GM23338 (cell line): ENCODE measurements at regions not wholly inside any gene's neighbourhood (a gene's known extent, or its start where the extent isn't known, plus 50 kb on each side); places are given as distances from the start of the nearest gene placed in this dataset.

Source experiments
- ATAC-seq: fragments of 200-7000 bp; cut with Tn5 transposase; 3 replicates; pipeline ENCODE4 v1.9.1; 2020
- DNase-seq: peaks from one replicate; pipeline ENCODE4 v3.0.0-alpha.2; 2015; ENCODE audit warnings: low spot score
- H2AFZ ChIP-seq: fragments of 200-600 bp; sonication (generic); 2 replicates; pipeline ENCODE4 v1.8.0; 2016; ENCODE audit warnings: antibody characterized with exemption, mild to moderate bottlenecking, moderate library complexity
- H3F3A ChIP-seq: fragments of 200-600 bp; sonication (generic); replicated peaks from 2 replicates; pipeline ENCODE4 v1.8.0; 2017; ENCODE audit warnings: antibody characterized with exemption, mixed run types, low read depth
- H3K27ac ChIP-seq: fragments of 200-600 bp; sonication (generic); 2 replicates; pipeline ENCODE4 v1.6.1; 2016; ENCODE audit warnings: low read depth
- H3K27me3 ChIP-seq: fragments of 200-600 bp; sonication (generic); 2 replicates; pipeline ENCODE4 v1.8.0; 2016; ENCODE audit warnings: mild to moderate bottlenecking, mixed run types, moderate library complexity; ENCODE audit not compliant: insufficient read depth
- H3K36me3 ChIP-seq: fragments of 200-600 bp; sonication (generic); 2 replicates; pipeline ENCODE4 v1.8.0; 2016; ENCODE audit warnings: mild to moderate bottlenecking; ENCODE audit not compliant: insufficient read depth
- H3K4me1 ChIP-seq: fragments of 200-600 bp; sonication (generic); 2 replicates; pipeline ENCODE4 v1.8.0; 2016; ENCODE audit warnings: mild to moderate bottlenecking, moderate library complexity; ENCODE audit not compliant: insufficient read depth
- H3K4me2 ChIP-seq: fragments of 200-600 bp; sonication (generic); 2 replicates; pipeline ENCODE4 v1.7.1; 2017; ENCODE audit warnings: mixed run types
- H3K4me3 ChIP-seq: fragments of 200-600 bp; sonication (generic); 2 replicates; pipeline ENCODE4 v1.6.1; 2016; ENCODE audit warnings: mixed run types
- H3K79me2 ChIP-seq: fragments of 200-600 bp; sonication (generic); replicated peaks from 2 replicates; pipeline ENCODE4 v1.8.0; 2017; ENCODE audit warnings: mild to moderate bottlenecking; ENCODE audit not compliant: insufficient read depth
- H3K9me2 ChIP-seq: fragments of 200-600 bp; sonication (generic); 2 replicates; pipeline ENCODE4 v1.8.0; 2017; ENCODE audit not compliant: insufficient read depth
- H4K20me1 ChIP-seq: fragments of 200-600 bp; sonication (generic); replicated peaks from 2 replicates; pipeline ENCODE4 v1.8.0; 2017; ENCODE audit warnings: mild to moderate bottlenecking; ENCODE audit not compliant: insufficient read depth
- H3K27ac Mint-ChIP-seq: 2 replicates; pipeline ENCODE4 v1.8.0; 2020; ENCODE audit warnings: inconsistent platforms, mild to moderate bottlenecking, moderate library complexity, mixed read lengths
- H3K27me3 Mint-ChIP-seq: 3 replicates; pipeline ENCODE4 v1.8.0; 2022; ENCODE audit warnings: low read depth, mild to moderate bottlenecking, moderate library complexity, mixed read lengths, inconsistent platforms; ENCODE audit not compliant: insufficient read depth, poor library complexity
- H3K36me3 Mint-ChIP-seq: 3 replicates; pipeline ENCODE4 v1.8.0; 2021; ENCODE audit warnings: low read depth, mild to moderate bottlenecking, inconsistent platforms, moderate library complexity, mixed read lengths
- H3K4me1 Mint-ChIP-seq: 3 replicates; pipeline ENCODE4 v1.8.0; 2020; ENCODE audit warnings: mild to moderate bottlenecking, inconsistent platforms, mixed read lengths
- H3K4me3 Mint-ChIP-seq: 3 replicates; pipeline ENCODE4 v1.8.0; 2021; ENCODE audit warnings: moderate library complexity, mild to moderate bottlenecking, inconsistent platforms, mixed read lengths
- H3K9me3 Mint-ChIP-seq: 3 replicates; pipeline ENCODE4 v1.8.0; 2020; ENCODE audit warnings: moderate library complexity, mild to moderate bottlenecking, inconsistent platforms, mixed read lengths
- CREB1 ChIP-seq: fragments of 250-450 bp; sonication (Bioruptor Pico); IDR thresholded peaks from 2 replicates; pipeline ENCODE4 v1.5.0; 2020; ENCODE audit warnings: low read depth, mild to moderate bottlenecking, moderate library complexity
- EZH2 ChIP-seq: fragments of 200-600 bp; sonication (generic); IDR thresholded peaks from one replicate; pipeline ENCODE4 v1.8.0; 2017; ENCODE audit warnings: antibody characterized with exemption, mild to moderate bottlenecking, low read depth; ENCODE audit not compliant: unreplicated experiment
- NANOG ChIP-seq: IDR thresholded peaks from 2 replicates; pipeline ENCODE4 v1.6.1; 2016; ENCODE audit warnings: antibody characterized with exemption, borderline replicate concordance
- POLR2AphosphoS5 ChIP-seq: IDR thresholded peaks from 2 replicates; pipeline ENCODE4 v1.6.1; 2016; ENCODE audit warnings: antibody characterized with exemption, low read depth
- STAT1 ChIP-seq: IDR thresholded peaks from one replicate; pipeline ENCODE4 v1.6.1; 2016; ENCODE audit warnings: antibody characterized with exemption; ENCODE audit not compliant: unreplicated experiment
- ZNF114 ChIP-seq: fragments of 250-450 bp; sonication (Bioruptor Pico); IDR thresholded peaks from 2 replicates; pipeline ENCODE4 v1.5.0; 2020; ENCODE audit warnings: mild to moderate bottlenecking, moderate library complexity
- ZNF331 ChIP-seq: fragments of 250-450 bp; sonication (Bioruptor Pico); IDR thresholded peaks from 2 replicates; pipeline ENCODE4 v1.5.0; 2020; ENCODE audit warnings: low read depth, mild to moderate bottlenecking, moderate library complexity
- TF ChIP-seq, protein P1 (sequence below): IDR thresholded peaks from one replicate; pipeline ENCODE4 v1.6.1; 2018; ENCODE audit warnings: antibody characterized with exemption; ENCODE audit not compliant: unreplicated experiment
- TF ChIP-seq, protein P2 (sequence below), 2 experiments: fragments of 200-600 bp in 1 of 2; sonication (generic) in 1 of 2; conservative IDR thresholded peaks; 2 replicates each; pipeline versions ENCODE4 v1.5.1 to v1.6.1; 2016 to 2017; ENCODE audit warnings: antibody characterized with exemption in 2 of 2, low read depth in 2 of 2, mild to moderate bottlenecking in 2 of 2, moderate library complexity in 1 of 2

DNA sequence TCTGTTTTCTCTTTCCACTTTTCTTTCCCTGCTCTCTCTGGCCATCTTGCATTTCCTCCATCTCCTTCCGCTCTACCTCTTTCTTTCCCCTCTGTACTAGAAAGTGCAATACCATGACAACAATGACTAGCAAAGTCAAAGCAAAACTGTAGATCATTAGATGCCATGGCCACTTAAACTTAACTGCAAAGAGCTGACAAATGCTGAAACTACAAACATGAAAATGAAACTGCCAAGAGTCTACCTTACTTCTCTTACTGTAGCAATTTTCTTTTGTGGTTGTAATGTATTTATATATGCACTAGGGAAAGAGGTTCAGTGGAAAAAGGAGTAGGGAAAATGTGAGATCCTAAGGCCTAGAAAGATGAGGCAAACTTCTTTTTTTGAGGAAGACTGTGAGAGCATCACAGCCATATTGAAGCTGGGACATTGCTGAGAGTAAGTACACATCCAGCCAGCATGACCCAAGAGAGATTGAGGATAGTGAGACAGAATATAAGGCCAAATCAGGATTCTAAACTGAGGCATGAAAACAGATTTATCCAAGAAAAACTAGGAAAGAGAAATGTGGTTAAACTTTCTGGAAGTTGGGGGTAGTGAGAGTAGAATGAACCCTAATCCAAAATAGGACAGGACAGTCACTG lies 276.6 kb upstream of the NAV3 start:
- no peak overlapping the region for H3K27ac Mint-ChIP-seq
- Histone ChIP-seq H4K20me1 (no peaks in the 10 kb centered on the region), H3F3A (no peaks in the 10 kb centered on the region), H3K79me2 (no peaks in the 10 kb centered on the region), H3K4me3 (no peak overlapping the region), H3K9me2 (no peaks in the 10 kb centered on the region), H2AFZ (no peak overlapping the region), H3K36me3 (no peaks in the 10 kb centered on the region), H3K4me2 (no peak overlapping the region), H3K27me3 (no peaks in the 10 kb centered on the region), H3K4me1 (no peaks in the 10 kb centered on the region), H3K27ac (no peak overlapping the region)
- DNase-seq (no peak), ATAC-seq (no peak)
- no peak overlapping the region for H3K4me3 Mint-ChIP-seq
- TF ChIP-seq ZNF331 (CRISPR knock-in tag) (no peak), CREB1 (no peak), ZNF114 (CRISPR knock-in tag) (no peak), POLR2AphosphoS5 (no peak), EZH2 (no peak), STAT1 (no peak)
- TF ChIP-seq, protein P1, sequence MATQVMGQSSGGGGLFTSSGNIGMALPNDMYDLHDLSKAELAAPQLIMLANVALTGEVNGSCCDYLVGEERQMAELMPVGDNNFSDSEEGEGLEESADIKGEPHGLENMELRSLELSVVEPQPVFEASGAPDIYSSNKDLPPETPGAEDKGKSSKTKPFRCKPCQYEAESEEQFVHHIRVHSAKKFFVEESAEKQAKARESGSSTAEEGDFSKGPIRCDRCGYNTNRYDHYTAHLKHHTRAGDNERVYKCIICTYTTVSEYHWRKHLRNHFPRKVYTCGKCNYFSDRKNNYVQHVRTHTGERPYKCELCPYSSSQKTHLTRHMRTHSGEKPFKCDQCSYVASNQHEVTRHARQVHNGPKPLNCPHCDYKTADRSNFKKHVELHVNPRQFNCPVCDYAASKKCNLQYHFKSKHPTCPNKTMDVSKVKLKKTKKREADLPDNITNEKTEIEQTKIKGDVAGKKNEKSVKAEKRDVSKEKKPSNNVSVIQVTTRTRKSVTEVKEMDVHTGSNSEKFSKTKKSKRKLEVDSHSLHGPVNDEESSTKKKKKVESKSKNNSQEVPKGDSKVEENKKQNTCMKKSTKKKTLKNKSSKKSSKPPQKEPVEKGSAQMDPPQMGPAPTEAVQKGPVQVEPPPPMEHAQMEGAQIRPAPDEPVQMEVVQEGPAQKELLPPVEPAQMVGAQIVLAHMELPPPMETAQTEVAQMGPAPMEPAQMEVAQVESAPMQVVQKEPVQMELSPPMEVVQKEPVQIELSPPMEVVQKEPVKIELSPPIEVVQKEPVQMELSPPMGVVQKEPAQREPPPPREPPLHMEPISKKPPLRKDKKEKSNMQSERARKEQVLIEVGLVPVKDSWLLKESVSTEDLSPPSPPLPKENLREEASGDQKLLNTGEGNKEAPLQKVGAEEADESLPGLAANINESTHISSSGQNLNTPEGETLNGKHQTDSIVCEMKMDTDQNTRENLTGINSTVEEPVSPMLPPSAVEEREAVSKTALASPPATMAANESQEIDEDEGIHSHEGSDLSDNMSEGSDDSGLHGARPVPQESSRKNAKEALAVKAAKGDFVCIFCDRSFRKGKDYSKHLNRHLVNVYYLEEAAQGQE, result no peak
- H3K27me3 Mint-ChIP-seq, result no peaks in the 10 kb centered on the region
- no peaks in the 10 kb centered on the region for H3K36me3 Mint-ChIP-seq
- H3K4me1 Mint-ChIP-seq, result no peaks in the 10 kb centered on the region
- no peaks in the 10 kb centered on the region for H3K9me3 Mint-ChIP-seq

DNA sequence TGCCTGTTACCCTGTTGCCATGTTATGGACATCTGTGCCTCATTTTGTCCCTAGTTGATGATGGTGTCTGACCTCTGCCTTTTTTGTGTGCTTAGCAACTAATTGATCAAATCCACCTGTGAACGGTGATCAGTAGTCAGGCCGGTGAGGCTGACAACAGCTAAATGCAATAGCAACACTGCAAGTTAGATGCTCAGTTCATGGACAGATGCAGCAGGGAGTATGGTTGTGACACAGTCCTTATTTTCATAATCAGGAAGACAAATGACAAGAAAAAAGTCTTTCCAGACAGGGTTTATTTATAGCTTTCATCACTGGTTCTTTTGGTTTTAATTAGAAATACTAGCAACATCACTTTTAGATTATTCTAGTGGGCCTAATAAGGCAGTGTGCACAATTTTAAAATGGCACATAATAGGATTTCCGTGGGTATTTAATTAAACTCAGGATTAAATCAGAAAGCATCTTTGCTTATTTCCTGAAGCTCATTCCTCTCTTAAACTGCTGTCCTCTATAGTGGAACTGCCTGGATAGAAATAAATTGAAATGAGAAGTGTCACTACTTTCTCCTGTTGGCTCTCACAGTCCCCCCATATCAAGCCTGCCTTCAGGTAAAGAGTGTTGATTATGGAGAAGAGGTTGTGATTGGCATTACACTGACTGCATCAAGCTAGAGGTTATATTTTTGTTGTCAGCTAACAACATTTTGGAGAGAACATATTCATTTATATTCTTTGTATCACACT lies 281.1 kb upstream of the NAV3 start:
- Histone ChIP-seq H2AFZ (no peak overlapping the region), H3K4me2 (no peak overlapping the region), H4K20me1 (no peaks in the 10 kb centered on the region), H3F3A (no peaks in the 10 kb centered on the region), H3K27ac (no peak overlapping the region), H3K9me2 (no peaks in the 10 kb centered on the region), H3K27me3 (no peaks in the 10 kb centered on the region), H3K4me3 (no peak overlapping the region), H3K4me1 (no peaks in the 10 kb centered on the region), H3K36me3 (no peaks in the 10 kb centered on the region), H3K79me2 (no peaks in the 10 kb centered on the region)
- no peaks in the 10 kb centered on the region for H3K9me3 Mint-ChIP-seq
- no peaks in the 10 kb centered on the region for H3K36me3 Mint-ChIP-seq
- ATAC-seq, result no peak
- no peak for DNase-seq
- no peaks in the 10 kb centered on the region for H3K4me1 Mint-ChIP-seq
- H3K27ac Mint-ChIP-seq, result no peak overlapping the region
- TF ChIP-seq ZNF331 (CRISPR knock-in tag) (no peak), CREB1 (no peak), NANOG (no peak), POLR2AphosphoS5 (no peak), EZH2 (no peak)
- TF ChIP-seq, protein P2, sequence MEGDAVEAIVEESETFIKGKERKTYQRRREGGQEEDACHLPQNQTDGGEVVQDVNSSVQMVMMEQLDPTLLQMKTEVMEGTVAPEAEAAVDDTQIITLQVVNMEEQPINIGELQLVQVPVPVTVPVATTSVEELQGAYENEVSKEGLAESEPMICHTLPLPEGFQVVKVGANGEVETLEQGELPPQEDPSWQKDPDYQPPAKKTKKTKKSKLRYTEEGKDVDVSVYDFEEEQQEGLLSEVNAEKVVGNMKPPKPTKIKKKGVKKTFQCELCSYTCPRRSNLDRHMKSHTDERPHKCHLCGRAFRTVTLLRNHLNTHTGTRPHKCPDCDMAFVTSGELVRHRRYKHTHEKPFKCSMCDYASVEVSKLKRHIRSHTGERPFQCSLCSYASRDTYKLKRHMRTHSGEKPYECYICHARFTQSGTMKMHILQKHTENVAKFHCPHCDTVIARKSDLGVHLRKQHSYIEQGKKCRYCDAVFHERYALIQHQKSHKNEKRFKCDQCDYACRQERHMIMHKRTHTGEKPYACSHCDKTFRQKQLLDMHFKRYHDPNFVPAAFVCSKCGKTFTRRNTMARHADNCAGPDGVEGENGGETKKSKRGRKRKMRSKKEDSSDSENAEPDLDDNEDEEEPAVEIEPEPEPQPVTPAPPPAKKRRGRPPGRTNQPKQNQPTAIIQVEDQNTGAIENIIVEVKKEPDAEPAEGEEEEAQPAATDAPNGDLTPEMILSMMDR (conservative IDR thresholded peaks at IDR 0.05; ENCODE audit: low read depth in 2 of 2), result no peak
- H3K4me3 Mint-ChIP-seq, result no peak overlapping the region
- H3K27me3 Mint-ChIP-seq, result no peaks in the 10 kb centered on the region
